Stimulated activated naive CD4-positive, alpha-beta T cell treated with Interleukin-2 at 50 U/mL for 16 hours (primary cell): ENCODE measurements at regions not wholly inside any gene's neighbourhood (a gene's known extent, or its start where the extent isn't known, plus 50 kb on each side); places are given as distances from the start of the nearest gene placed in this dataset.

ENCODE experiments used
- DNase-seq: peaks from one replicate; lab custom pipeline; 2025; lab: John Stamatoyannopoulos, UW

DNA sequence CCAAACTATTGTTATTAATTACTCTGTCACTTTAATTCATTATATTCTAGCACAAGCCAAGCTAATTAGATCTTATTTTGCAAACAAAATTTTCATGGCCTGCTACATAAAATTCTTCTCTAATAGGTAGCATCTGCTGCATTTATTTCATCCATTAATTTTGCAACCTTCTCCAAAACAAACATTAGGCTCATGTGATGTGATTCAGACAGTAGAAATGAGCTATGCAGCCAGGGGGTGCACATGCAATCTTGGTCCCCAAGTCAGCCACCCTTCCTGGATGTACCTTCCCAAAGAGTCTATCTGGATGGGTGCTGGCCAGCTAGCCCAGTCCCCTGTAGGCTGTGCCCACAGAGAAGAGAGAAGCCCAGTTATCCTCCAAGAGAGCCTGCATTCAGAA is 242.1 kb upstream of the OSR1 start:
- DNase-seq: no peak

DNA sequence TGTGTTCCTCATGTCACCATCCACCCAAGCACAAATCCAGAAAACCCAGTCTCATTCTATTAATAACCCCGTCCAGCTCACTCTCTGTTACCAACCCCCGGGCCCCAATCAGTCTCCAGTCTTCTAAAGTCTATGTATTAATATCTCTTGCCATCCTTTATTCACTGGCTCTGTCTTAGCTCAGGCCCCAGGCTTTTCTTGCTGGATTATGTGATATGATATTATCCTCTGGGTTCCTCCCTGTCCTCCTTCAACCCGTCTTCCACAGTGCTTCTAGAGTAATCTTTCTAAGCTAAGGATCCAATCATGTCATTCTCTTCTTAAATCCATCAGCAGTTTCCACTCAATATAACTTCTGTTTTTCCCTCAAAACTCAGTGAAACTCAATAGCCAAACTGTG is 240.5 kb upstream of the OSR1 start:
- DNase-seq: no peak

DNA sequence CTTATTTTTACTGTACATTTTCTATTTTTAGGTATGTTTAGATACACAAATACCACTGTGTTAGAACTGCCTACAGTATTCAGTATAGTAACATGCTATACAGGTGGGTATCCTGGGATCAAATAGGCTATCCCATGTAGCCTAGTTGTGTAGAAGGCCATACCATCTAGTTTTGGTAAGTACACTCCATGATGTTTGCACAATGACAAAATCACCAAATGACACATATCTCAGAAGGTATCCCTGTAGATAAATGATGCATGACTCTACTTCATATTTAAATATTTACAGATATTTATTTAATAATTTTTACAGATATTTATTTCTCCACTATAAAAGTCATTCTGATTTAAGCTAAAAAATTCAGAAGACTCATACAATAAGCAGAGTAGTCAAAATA is 233.8 kb upstream of the OSR1 start:
- DNase-seq: no peak

DNA sequence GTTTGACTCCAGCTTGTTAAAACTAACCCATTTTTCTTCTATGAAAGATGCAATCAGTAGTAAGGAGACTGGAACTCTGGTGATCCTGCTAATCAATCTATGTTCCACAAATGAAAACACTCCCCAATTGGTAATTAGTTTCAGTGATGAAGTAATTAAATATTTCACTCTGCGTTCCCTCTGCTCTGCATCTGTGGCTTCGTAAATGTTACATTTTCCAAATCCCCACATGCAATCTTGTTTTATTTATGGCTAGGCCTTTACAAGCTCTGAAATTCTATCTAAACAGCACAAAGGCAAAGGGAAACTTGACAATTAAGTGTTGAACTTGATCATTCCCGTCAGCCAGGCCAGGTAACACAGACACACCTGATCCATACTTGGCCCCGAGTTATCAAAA is 231.4 kb upstream of the OSR1 start:
- no peak for DNase-seq

DNA sequence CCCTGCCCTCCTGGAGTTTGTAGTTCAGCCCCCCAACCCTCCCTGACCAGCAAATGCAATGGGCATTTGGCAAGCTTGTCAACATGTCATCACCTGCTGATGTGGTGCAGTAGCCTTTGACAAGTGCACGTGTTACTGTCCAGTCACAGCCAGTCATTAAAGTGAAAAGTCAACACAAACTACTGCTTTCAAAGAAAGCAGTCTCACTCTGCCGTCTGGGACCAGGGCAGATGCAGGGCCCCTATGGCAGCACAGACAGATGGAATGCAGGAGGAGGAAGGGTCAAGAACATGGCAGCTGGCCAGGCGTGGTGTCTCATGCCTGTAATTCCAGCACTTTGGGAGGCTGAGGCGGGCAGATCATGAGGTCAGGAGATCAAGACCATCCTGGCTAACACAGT is 222.4 kb upstream of the OSR1 start:
- DNase-seq: no peak

DNA sequence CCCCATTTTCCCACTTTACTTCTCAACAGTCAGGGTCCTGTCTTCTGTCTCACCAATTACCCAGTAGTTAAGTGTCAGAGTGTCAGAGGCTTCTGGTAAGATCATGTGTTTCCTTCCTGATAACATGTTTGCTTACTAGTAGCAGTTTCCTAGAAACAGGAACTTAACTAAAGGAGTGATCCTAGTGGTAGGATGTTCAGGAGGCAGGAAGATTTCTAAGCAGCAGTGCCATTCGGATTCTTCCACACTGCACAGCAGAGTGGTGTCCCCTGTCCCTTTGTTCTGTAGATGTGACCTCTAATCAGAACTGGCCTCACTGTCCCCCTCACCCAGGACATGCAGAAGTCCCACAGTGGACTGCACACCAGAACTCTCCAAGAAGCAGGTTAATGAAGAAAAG is 221.8 kb upstream of the OSR1 start:
- DNase-seq: no peak

DNA sequence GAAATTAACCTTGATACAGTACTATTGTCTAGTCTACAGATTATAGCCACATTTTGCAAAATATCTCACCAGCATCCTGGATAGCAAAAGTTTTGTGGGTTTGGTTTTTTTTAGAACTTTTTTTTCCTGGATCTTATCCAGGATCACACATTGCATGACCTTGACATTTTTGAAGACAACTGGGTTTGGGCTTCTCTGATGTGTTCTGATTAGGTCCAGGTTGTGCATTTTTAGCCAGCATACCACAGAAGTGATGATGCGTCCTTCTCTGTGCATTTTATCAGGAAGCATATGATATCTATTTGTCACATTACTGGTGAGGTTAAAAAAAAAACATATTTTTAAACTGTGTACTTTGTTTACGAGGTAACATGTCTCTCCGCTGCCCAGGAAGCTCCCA is 221.0 kb upstream of the OSR1 start:
- DNase-seq: no peak

DNA sequence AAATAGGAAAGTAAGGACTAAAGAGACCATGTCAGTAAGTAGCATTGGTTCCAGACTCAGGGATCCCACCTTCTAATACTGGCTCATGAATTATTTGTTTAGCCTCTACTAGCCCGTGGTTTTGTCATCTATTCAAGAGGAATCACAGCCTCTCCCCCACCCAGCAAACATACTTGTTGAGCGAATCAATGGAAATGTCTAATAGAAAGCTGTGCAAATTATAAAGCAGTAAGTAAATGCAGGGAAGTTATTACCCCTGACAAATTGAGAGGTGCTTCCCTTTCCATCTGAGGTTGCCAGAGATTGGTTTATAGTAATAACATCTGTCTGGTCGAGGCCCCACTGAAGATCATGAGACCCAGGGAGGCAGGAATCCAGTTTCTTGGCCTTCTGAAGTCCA is 219.3 kb upstream of the OSR1 start:
- no peak for DNase-seq

DNA sequence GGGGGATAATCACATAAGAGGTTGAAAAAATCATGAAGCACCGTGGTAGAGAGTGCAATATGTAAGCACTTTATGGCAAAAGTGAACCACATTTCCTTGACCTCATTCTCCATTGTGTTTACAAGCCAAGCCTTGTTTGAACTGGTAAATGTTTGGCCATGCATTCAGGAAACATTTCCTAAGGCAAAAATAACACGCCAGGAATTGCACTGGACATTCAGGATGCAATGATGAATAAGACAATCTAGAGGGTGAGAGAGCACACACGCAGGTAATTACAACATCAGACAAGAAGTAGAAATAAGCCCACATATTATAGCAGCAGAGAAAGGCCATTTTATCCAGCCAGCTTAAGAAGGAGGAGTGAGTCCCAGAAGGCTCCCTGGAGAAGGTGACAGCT is 218.0 kb upstream of the OSR1 start:
- DNase-seq: no peak

DNA sequence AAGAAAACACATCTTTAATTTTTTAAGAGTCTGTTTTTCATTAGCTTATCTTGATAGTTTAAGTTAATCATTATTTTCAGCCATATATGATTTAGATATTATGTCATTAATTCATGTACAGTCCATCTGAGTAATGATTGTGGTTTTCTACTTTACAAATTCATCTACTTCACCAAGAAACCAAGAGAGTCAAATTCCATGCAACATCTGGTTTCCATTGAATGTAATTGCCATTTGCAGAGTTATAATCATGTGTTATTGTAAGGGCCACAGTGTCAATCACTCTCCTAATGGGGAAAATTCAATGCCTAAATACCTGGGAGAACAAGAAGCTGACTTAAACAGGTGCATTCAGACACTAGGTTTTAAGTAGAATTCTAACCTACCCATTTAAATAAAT is 217.2 kb upstream of the OSR1 start:
- no peak for DNase-seq

DNA sequence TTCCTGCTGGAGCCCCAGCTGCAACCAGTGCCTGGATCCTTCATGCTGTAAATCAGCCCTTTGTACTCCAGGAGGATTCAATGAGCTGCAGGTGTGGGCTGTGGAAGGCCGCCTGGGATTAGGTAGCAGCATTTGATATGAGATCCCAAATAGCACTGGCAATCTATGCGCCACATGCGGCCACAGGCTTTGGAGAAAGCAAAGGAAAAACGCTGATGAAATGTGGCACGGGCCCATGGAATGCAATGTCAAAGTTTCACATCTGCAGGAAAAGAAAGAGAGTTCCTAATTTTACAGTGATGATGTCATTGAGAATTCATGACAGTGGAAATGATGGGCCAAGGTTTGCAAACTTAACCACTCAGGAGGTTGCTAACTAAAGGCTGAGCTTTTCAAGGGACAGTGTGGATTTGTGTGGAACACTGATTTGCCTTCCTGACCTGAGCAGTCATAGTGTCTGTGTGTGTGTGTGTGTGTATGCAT is 216.4 kb upstream of the OSR1 start:
- no peak for DNase-seq

DNA sequence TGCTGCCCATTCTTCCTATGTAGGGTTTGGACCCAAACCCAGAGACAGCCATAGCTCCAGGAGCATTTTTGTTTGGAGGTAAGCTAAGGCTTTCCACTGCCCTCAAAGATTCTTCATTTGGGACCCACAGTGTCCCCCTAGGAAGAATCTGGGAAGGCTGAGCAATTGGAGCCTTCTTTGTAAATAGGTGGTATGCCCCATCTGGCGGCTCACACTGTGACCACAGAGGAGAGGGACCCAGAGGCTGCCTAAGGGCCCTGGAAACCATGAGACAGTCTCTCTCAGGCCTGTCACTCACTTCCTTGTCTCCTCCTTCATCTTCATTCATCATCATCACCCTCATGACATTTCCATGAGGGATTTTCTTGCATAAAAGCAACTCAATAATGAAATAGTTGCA is 215.4 kb upstream of the OSR1 start:
- DNase-seq: no peak

DNA sequence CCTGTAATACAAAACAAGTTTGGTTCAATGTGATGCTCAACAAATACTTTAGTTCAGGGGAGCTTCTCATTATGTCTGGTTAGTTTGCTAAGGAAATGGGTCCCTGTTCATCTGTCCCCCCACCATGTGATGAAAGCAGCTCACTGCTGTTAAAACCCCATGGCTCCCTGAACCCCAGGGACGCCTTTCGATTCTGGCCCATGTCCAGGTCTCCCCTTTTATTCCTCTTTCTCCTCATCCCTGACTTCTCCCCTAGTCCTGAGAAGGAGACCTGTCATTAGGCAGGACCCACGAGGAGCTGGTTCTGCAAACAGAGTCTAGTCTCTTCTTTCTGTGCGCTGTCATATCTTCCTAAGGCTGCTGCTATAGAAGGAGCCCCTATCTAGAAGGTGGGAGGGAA is 213.3 kb upstream of the OSR1 start:
- DNase-seq: no peak

DNA sequence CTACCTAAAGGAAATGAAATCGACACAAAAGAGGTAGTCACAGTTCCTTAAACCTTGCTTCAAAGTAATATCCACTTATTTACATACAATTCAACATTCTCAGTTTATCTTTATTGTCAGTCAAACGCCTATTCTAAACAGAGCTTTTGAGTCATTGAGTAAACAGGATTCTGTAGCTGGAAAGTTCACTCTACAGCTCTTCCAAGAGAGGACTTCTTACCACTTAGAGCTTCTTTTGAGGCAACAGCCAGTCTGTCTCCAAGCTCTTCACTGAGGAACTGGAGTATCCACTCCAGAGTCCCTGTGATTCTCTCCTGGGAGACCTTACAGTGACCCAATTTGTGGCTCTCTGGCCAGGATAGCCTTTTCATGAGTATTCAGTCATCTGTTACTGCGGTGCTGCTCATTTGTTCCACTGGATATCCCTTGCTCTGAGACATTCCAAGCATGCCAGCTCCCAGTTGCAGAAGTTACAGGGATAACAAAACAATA is 210.9 kb upstream of the OSR1 start:
- no peak for DNase-seq

DNA sequence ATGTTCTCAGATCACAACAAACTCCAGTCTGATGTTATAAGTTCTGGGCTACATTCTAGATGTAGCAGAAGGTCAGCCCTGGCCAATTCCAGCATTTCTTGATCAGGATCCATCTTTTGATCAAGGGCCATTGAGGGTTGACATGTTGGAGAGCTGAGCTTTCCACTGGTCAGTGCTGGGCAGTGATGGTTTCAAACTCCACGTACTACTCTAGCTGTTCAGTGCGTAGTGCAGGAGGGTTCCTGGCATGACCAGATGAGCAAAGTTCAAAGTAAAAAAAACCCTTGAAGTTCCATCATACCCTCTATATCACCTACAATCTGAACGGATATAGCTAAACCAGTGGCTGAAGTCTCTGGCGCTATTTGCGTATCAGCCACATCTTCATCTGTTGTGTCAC is 210.4 kb upstream of the OSR1 start:
- no peak for DNase-seq

DNA sequence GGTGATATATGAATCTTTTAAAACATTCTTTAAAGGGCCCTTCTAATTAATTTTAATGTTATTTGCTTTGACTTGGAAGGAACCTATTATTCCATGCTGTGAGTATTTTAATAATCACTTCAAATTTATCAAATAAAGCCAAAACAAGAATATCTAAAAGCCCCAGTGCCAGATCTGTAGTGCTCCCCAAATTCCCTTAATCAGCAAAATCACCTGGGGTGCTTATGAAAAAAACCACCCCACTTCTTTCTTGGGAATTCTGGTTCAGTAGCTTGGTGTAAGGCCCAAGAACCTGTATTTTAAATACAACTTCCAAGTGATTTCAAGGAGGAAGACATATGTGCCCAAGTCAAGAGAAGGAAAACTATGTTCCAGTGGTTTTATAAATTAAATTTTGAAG is 202.4 kb upstream of the OSR1 start:
- DNase-seq: no peak

DNA sequence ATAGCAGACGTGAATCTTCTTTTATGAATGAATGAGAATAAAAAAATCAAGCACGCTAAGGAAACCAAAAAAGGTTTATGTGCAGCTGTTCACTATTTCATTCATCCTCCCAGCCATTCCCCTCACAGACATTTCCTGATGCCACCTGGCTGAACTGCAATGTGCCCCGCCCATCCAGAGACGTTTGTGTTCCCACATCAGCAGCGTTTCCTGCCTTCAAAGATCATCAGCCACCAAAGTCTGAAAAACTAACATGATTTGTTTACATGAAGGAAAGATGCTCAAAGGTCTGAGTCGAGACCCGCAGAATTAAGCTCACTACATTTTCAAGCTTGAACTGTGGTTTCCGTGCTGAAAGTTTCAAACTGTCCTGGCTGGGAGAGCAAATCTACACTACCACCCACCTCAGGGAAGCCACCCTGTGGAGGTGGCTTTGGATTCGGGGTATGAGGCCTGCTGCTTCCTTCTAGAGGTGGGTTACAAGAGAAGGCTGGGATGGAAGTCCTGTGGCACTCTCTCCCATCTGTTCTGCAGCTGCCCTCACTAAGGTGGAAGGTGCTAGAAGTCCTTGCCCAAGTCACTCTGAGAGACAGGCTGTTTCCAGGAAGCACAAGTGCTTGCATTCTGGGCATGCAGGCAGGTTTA is 201.3 kb upstream of the OSR1 start:
- DNase-seq: no peak

DNA sequence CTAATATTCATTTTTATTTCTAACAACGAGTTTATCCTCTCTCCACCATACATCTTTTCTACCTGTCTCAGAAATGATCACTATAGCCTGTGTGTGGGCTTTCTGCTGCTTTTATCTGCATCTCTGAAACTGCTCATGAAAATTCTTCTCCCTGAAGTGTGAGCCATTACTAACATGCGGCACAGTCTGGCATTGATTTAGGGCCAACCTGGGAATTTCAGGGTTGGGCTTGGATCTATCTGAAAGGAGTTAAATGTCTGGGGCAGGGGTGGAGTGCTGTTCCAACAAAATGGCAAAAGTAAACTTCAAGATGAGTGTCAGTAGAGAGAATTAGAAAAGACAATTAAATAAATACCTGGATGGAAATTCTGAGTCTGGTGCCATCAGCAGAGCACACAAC is 198.2 kb upstream of the OSR1 start:
- DNase-seq: no peak

DNA sequence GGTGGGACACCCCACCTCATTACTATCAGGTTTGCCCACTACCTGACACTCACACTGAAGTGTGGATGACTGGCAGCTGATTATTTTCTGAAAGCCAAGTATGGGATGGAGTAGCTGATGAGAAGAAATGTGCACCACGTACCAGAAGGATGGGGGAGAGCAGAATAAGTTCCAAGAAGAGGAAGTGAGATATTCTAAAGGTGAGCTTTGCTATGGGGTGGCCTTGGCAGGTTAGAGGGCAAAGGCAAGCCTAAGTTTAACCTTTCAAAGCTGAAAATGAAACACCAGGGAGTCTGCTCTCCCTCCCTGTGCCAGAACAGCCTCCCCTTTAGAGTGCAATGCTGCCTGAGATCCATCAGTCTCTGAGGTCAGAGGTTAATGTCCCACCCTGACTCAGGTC is 196.1 kb upstream of the OSR1 start:
- no peak for DNase-seq

DNA sequence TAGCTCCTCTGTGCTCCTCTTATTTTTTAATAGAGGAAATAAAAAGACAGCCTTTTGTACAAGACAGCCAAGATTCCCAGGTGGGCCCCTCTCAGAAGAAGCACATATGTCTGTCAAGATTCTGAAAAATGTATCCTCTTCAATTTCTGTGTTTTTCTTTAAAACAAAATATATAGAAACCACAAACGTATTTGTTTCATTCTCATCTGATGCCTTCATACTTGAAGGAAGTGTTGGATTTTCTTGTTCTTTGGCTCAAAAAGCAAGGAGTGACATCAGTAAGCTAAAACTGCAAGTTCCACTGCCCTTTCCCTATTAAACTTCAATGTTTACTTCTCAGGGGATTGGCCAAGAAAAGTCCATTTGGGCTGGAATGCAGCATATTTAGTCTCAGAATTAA is 193.8 kb upstream of the OSR1 start:
- no peak for DNase-seq

DNA sequence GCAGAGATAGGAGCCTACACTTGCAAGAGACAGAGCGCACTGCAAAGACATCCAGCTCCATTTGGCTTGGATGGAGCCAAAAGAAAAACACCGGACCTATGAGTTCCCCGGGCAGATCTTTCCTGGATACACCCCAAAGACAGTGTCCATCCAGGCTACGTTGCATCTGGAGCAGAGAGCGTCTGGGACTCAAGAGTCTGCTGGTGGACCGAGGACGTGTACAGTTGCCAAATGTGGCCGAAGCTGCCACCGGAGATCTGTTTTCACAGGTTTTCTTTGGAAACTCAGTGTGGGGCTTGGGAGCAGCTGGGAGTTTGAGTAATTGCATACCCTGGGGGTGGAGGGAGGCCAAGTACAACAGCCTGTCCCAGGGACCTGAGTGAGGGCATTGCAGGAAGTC is 192.3 kb upstream of the OSR1 start:
- DNase-seq: no peak

DNA sequence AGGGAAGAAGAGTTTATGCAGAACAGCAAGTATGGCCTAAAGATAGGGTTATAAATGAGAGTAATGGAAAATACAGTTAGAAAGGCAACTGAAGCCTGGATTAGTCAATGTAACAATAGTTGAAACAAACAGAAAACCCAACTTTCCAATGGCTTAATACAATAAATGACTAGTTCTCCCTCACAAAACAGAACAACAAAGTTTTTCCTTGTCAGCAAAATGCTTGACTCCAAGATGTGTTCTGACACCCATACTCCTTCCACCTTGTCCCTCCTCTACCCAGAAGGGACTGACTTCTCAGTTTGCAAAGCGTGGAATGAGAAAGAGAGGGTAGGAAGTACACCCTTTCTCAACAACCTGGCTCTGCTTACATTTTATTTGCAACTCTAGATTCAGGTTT is 191.4 kb upstream of the OSR1 start:
- no peak for DNase-seq

DNA sequence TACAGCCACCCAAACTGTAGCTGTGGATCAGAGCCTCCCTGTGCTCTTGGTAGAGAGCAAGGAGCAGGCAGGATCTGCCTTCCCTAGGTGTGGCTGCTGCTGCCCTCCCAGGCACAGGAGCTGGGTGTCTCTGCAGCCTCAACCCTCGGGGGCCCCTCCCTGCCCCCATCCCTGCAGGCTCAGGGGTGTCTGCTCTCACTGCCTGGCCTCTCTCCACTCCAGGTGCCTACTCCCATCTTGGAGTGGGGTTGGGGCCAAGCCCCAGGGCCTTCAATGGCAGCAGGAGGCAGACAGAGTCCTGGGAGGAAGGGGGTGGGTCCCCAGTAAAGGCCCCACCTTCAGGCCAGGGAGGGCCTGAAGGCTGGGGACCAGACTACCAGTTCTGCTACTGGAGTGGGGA is 189.7 kb upstream of the OSR1 start:
- DNase-seq: no peak

DNA sequence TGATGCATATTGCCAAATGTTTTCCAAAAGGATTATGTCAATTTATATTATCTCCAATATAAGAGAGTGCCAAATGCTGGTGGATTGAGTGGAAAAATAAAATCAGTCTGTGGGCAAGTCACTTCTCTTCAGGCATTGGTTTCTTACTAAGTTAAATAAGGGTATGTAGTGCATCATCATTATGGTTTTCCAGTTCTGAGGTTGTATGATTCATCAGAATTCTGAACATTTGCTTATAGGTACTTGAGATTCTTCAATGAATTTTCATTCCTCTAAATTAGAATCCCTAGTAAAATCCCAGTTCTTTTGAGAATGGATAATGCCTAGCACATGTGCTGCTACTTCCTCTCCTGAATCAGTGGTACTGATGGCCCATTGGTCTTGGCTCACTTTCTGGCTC is 188.9 kb upstream of the OSR1 start:
- DNase-seq: no peak

DNA sequence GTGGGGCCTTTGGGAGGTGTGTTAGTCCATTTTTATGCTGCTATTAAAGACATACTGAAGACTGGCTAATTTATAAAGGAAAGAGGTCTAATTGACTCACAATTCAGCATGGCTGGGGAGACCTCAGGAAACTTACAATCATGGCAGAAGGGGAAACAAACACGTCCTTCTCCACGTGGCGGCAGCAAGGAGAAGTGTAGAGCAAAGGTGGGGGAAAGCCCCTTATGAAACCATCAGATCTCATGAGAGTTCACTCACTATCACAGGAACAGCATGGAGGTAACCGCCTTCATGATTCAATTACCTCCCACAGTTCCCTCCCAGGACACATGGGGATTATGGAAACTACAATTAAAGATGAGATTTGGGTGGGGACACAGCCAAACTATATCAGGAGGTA is 187.1 kb upstream of the OSR1 start:
- no peak for DNase-seq
